ENCODE measurements at regions not wholly inside any gene's neighbourhood (a gene's known extent, or its start where the extent isn't known, plus 50 kb on each side); places are given as distances from the start of the nearest gene placed in this dataset.

GRCh38 chr7:1380231-1380815 lies 78.9 kb downstream of the MICALL2 start:
- TF ChIP-seq CTCF (IDR thresholded peaks at IDR 0.05): no peak

- no peak for TF ChIP-seq CTCF (IDR thresholded peaks at IDR 0.05)
These were observed 78.3 kb downstream of the MICALL2 start for GRCh38 chr7:1380821-1381580.

- TF ChIP-seq CTCF (IDR thresholded peaks at IDR 0.05): no peak
These were observed 76.5 kb downstream of the MICALL2 start for GRCh38 chr7:1382553-1383397.

GRCh38 chr7:1383398-1384112 lies 75.7 kb downstream of the MICALL2 start:
- no peak for TF ChIP-seq CTCF (IDR thresholded peaks at IDR 0.05)

GRCh38 chr7:1384113-1384415 lies 75.2 kb downstream of the MICALL2 start:
- TF ChIP-seq CTCF (IDR thresholded peaks at IDR 0.05): no peak

Data from LNCAP (cell line).